H1 (cell line): ENCODE measurements at regions not wholly inside any gene's neighbourhood (a gene's known extent, or its start where the extent isn't known, plus 50 kb on each side); places are given as distances from the start of the nearest gene placed in this dataset.

ENCODE experiments used
- CTCF ChIA-PET: fragments of 300-600 bp; sonication (Branson Sonifier 250); formaldehyde crosslinking; loops from one replicate; lab custom pipeline; 2021; ENCODE audit not compliant: partially characterized antibody; lab: Charles Lee
- POLR2A ChIA-PET: fragments of 300-600 bp; sonication (Branson Sonifier 250); formaldehyde crosslinking; loops from one replicate; lab custom pipeline; 2021; ENCODE audit warnings: inconsistent platforms; ENCODE audit not compliant: partially characterized antibody; lab: Charles Lee
- DNase-seq, 2 experiments: peaks; one replicate each; pipeline versions ENCODE4 v3.0.0 to v3.0.0-alpha.2; 2010 to 2022; ENCODE audit warnings: low spot score in 2 of 2, low read depth in 1 of 2, mixed read lengths in 1 of 2
- FAIRE-seq: peaks from 2 replicates; lab custom pipeline; 2011; peaks lifted over from hg19 to GRCh38; lab: Jason Lieb, UNC
- H2AFZ ChIP-seq: 2 replicates; pipeline ENCODE4 v1.8.1; 2012; ENCODE audit warnings: low read length, inconsistent platforms
- H2AK5ac ChIP-seq: 2 replicates; pipeline ENCODE4 v1.6.1; 2013; ENCODE audit warnings: low read depth, low read length
- H2BK120ac ChIP-seq: replicated peaks from 2 replicates; pipeline ENCODE3; 2013; ENCODE audit warnings: low read depth, low read length, inconsistent platforms
- H2BK12ac ChIP-seq: 2 replicates; pipeline ENCODE4 v1.6.1; 2013; ENCODE audit warnings: low read depth, low read length
- H2BK15ac ChIP-seq: 2 replicates; pipeline ENCODE4 v1.6.1; 2013; ENCODE audit warnings: low read length
- H2BK20ac ChIP-seq: 2 replicates; pipeline ENCODE4 v1.6.1; 2013; ENCODE audit warnings: low read length
- H2BK5ac ChIP-seq: 2 replicates; pipeline ENCODE4 v1.6.1; 2013; ENCODE audit warnings: low read depth, low read length
- H3K14ac ChIP-seq: 2 replicates; pipeline ENCODE4 v1.6.1; 2013; ENCODE audit warnings: inconsistent platforms; ENCODE audit not compliant: insufficient read length
- H3K18ac ChIP-seq: 2 replicates; pipeline ENCODE4 v1.6.1; 2013; ENCODE audit warnings: low read length; ENCODE audit errors: extremely low read depth
- H3K23ac ChIP-seq: 2 replicates; pipeline ENCODE4 v1.6.1; 2013; ENCODE audit warnings: inconsistent platforms; ENCODE audit not compliant: insufficient read length
- H3K23me2 ChIP-seq: 2 replicates; pipeline ENCODE4 v1.6.1; 2013; ENCODE audit warnings: low read depth, low read length
- H3K27ac ChIP-seq: 2 replicates; pipeline ENCODE4 v1.6.1; 2011; ENCODE audit warnings: low read depth, low read length, inconsistent platforms
- H3K27me3 ChIP-seq, 4 experiments: replicated peaks in 1 of 4; 1 replicate in 1 of 4; 2 replicates in 3 of 4; pipeline versions ENCODE4 v1.6.1 to v1.8.1; 2011 to 2013; ENCODE audit warnings: low read length in 3 of 4, mild to moderate bottlenecking in 3 of 4, inconsistent platforms in 2 of 4, mixed read lengths in 2 of 4, moderate library complexity in 1 of 4; ENCODE audit not compliant: control insufficient read depth in 3 of 4, insufficient read depth in 3 of 4; ENCODE audit errors: extremely low read depth in 1 of 4
- H3K36me3 ChIP-seq, 4 experiments: 2 replicates each; pipeline versions ENCODE4 v1.6.1 to v1.8.1; 2011 to 2013; ENCODE audit warnings: mild to moderate bottlenecking in 4 of 4, low read length in 3 of 4, moderate library complexity in 2 of 4, control low read depth in 1 of 4, inconsistent platforms in 1 of 4; ENCODE audit not compliant: insufficient read depth in 4 of 4, control insufficient read depth in 2 of 4
- H3K4ac ChIP-seq: replicated peaks from 2 replicates; pipeline ENCODE3; 2013; ENCODE audit warnings: low read length, low read depth, mixed read lengths, inconsistent platforms; ENCODE audit not compliant: insufficient read length
- H3K4me1 ChIP-seq, 4 experiments: replicated peaks in 1 of 4; 1 replicate in 1 of 4; 2 replicates in 3 of 4; pipeline versions ENCODE4 v1.6.1 to v1.8.1; 2011 to 2013; ENCODE audit warnings: low read length in 3 of 4, inconsistent platforms in 2 of 4, mixed read lengths in 1 of 4; ENCODE audit not compliant: insufficient read depth in 4 of 4, control insufficient read depth in 3 of 4
- H3K4me2 ChIP-seq, 2 experiments: 2 replicates each; pipeline versions ENCODE4 v1.6.1 to v1.8.1; 2011 to 2013; ENCODE audit warnings: low read depth in 2 of 2, low read length in 2 of 2, control low read depth in 1 of 2, inconsistent platforms in 1 of 2, mild to moderate bottlenecking in 1 of 2; ENCODE audit not compliant: insufficient read depth in 1 of 2
- H3K4me3 ChIP-seq, 4 experiments: fragments of 200-600, 300-600 bp in 1 of 4; sonication (generic), shearing (Covaris generic), sonication (Bioruptor Twin) in 1 of 4; 2 replicates each; pipeline versions ENCODE4 v1.5.1 to v1.8.1; 2011 to 2016; ENCODE audit warnings: low read length in 4 of 4, low read depth in 3 of 4, control low read depth in 2 of 4, inconsistent platforms in 2 of 4, mild to moderate bottlenecking in 2 of 4, mixed read lengths in 1 of 4, moderate library complexity in 1 of 4; ENCODE audit not compliant: insufficient read depth in 2 of 4; ENCODE audit errors: extremely low read depth in 1 of 4
- H3K56ac ChIP-seq: replicated peaks from 2 replicates; pipeline ENCODE3; 2013; ENCODE audit warnings: low read depth, mild to moderate bottlenecking, mixed read lengths, low read length, inconsistent platforms; ENCODE audit not compliant: insufficient read length
- H3K79me1 ChIP-seq: 2 replicates; pipeline ENCODE4 v1.6.1; 2013; ENCODE audit warnings: low read depth, low read length, control low read depth
- H3K79me2 ChIP-seq, 2 experiments: 2 replicates each; pipeline versions ENCODE4 v1.6.1 to v1.8.1; 2012 to 2013; ENCODE audit warnings: low read length in 2 of 2, mild to moderate bottlenecking in 2 of 2, inconsistent platforms in 1 of 2; ENCODE audit not compliant: insufficient read depth in 2 of 2, control insufficient read depth in 1 of 2
- H3K9ac ChIP-seq, 4 experiments: replicated peaks in 1 of 4; 1 replicate in 1 of 4; 2 replicates in 3 of 4; pipeline versions ENCODE4 v1.6.1 to v1.8.1; 2011 to 2013; ENCODE audit warnings: low read depth in 3 of 4, low read length in 3 of 4, control low read depth in 2 of 4, mild to moderate bottlenecking in 2 of 4, moderate library complexity in 2 of 4, inconsistent platforms in 1 of 4; ENCODE audit errors: extremely low read depth in 1 of 4
- H3K9me3 ChIP-seq, 2 experiments: 2 replicates each; pipeline versions ENCODE4 v1.6.1 to v1.8.1; 2012 to 2013; ENCODE audit warnings: mild to moderate bottlenecking in 2 of 2, moderate library complexity in 2 of 2, control low read depth in 1 of 2, inconsistent platforms in 1 of 2, low read depth in 1 of 2, low read length in 1 of 2, mixed read lengths in 1 of 2; ENCODE audit not compliant: insufficient read depth in 2 of 2
- H4K20me1 ChIP-seq, 2 experiments: replicated peaks in 1 of 2; 2 replicates each; pipeline versions ENCODE3 to v1.8.1; 2011 to 2013; ENCODE audit warnings: inconsistent platforms in 2 of 2, low read length in 2 of 2, mild to moderate bottlenecking in 1 of 2; ENCODE audit not compliant: insufficient read depth in 2 of 2, control insufficient read depth in 1 of 2
- H4K5ac ChIP-seq: 2 replicates; pipeline ENCODE4 v1.6.1; 2013; ENCODE audit warnings: low read length, low read depth, mixed read lengths, inconsistent platforms; ENCODE audit not compliant: insufficient read length
- H4K8ac ChIP-seq: 2 replicates; pipeline ENCODE4 v1.8.0; 2013; ENCODE audit warnings: mild to moderate bottlenecking, moderate library complexity, low read length, inconsistent platforms; ENCODE audit not compliant: insufficient read depth; ENCODE audit errors: extremely low read depth
- H4K91ac ChIP-seq: replicated peaks from 2 replicates; pipeline ENCODE3; 2013; ENCODE audit warnings: low read length, mixed read lengths, inconsistent platforms; ENCODE audit not compliant: insufficient read length
- EZH2 ChIP-seq: fragments of 200-600 bp; sonication (generic); IDR thresholded peaks from 2 replicates; pipeline ENCODE4 v1.7.1; 2012; ENCODE audit warnings: low read depth, mild to moderate bottlenecking, moderate library complexity, low read length, inconsistent platforms; ENCODE audit not compliant: severe bottlenecking
- GTF2F1 ChIP-seq: IDR thresholded peaks from 2 replicates; pipeline ENCODE4 v1.6.1; 2012; ENCODE audit warnings: low read depth, low read length, improper control_type of control experiment, borderline replicate concordance
- KDM5A ChIP-seq: fragments of 200-600 bp; IDR thresholded peaks from 2 replicates; pipeline ENCODE4 v1.7.1; 2012; ENCODE audit warnings: mild to moderate bottlenecking, low read length, inconsistent platforms, mixed read lengths
- WGBS, 2 experiments: shearing (Covaris generic) in 1 of 2; methylation state at CpG; one replicate each; pipeline versions ENCODE4 v1.1.6 to v1.1.7; 2013 to 2015; ENCODE audit warnings: low lambda C conversion rate in 2 of 2, mixed read lengths in 2 of 2, inconsistent platforms in 1 of 2, low coverage in 1 of 2, missing lambda C conversion rate in 1 of 2; ENCODE audit not compliant: insufficient replicate concordance in 2 of 2, insufficient coverage in 1 of 2, insufficient read length in 1 of 2; ENCODE audit errors: extremely low coverage in 1 of 2, missing lambda C conversion rate in 1 of 2; 5-methylcytosine and 5-hydroxymethylcytosine counted together

DNA sequence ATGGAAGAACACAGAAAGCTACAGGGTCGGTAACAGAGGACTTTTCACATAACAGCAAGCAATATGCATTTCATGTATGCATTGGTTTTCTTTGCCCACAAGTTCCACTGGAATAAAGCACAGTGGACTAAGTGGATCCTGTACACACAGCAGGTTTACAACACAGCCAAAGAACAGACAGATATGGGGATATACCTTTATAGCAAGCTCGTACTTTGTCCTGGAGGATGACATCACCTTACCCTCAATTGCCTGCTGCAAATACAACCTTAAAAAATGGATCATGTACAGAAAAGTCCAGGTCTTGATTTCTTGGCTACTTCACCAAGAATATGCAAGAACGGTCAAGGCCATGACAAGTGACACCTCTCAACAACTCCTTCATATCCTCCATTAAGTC, 1445.5 kb downstream of the MAT2B start:
- H3K4me3 ChIP-seq, result no peak overlapping the region
- H2BK15ac ChIP-seq, result no peak overlapping the region
- H4K20me1 ChIP-seq, result no peaks in the 10 kb centered on the region
- POLR2A ChIA-PET, result no interaction called here
- no peak overlapping the region for H3K27ac ChIP-seq
- H3K23me2 ChIP-seq, result no peaks in the 10 kb centered on the region
- H3K27me3 ChIP-seq, result peaks cover 0 to 1% (median 0%) of the 10 kb centered on the region in 4 experiments; a peak in 1 of 7 replicates
- H2BK120ac ChIP-seq, result no peak overlapping the region
- TF ChIP-seq EZH2, result no peak
- TF ChIP-seq KDM5A, result no peak
- no peak for TF ChIP-seq GTF2F1
- TF ChIP-seq, all 59 proteins: peak for 0
- 86% methylated on average over 3 of the region's 3 CpGs; no CpG with 5 or more reads in 1 of the 2 experiments for WGBS, 2 experiments
- Histone ChIP-seq H3K79me1 (no peaks in the 10 kb centered on the region), H3K56ac (no peak overlapping the region), H3K9me3 (no peaks in the 10 kb centered on the region), H4K91ac (no peak overlapping the region), H4K5ac (no peak overlapping the region), H2AK5ac (no peak overlapping the region), H2BK20ac (no peak overlapping the region), H3K4me2 (no peak overlapping the region), H2BK12ac (no peak overlapping the region), H3K79me2 (no peaks in the 10 kb centered on the region), H3K4ac (no peak overlapping the region), H2AFZ (no peak overlapping the region), H3K9ac (no peak overlapping the region), H3K23ac (no peak overlapping the region), H3K18ac (no peak overlapping the region), H2BK5ac (no peak overlapping the region), H4K8ac (no peak overlapping the region), H3K36me3 (no peaks in the 10 kb centered on the region), H3K14ac (no peak overlapping the region), H3K4me1 (no peaks in the 10 kb centered on the region)
- FAIRE-seq (no peak), DNase-seq (no peak)
- CTCF ChIA-PET, result interaction anchor here (0.7 kb wide), 1 partner anchor 705 kb away, joined by 3 read pairs; no protein-coding TSS in a partner anchor
